ENCODE measurements at regions not wholly inside any gene's neighbourhood (a gene's known extent, or its start where the extent isn't known, plus 50 kb on each side); places are given as distances from the start of the nearest gene placed in this dataset.

DNA sequence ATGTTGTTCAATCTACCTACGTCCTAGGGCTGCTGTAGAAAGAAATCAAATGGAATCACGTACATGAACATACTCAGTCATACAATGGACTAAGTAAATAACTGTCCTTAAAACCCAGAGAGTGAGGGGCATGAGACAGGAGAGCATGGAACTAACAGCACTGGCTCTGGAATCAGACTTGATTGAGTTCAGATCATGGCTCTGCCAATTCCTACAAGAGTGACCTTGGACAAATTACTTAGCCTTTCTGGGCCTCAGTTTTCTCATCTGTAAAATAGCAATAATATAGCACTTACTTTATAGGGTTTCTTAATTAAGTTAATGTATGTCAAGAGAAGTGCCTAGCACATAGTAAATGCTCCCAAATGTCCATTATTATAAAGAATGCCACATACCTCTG lies 106.8 kb downstream of the HNRNPLL start:
- TF ChIP-seq, protein P1, sequence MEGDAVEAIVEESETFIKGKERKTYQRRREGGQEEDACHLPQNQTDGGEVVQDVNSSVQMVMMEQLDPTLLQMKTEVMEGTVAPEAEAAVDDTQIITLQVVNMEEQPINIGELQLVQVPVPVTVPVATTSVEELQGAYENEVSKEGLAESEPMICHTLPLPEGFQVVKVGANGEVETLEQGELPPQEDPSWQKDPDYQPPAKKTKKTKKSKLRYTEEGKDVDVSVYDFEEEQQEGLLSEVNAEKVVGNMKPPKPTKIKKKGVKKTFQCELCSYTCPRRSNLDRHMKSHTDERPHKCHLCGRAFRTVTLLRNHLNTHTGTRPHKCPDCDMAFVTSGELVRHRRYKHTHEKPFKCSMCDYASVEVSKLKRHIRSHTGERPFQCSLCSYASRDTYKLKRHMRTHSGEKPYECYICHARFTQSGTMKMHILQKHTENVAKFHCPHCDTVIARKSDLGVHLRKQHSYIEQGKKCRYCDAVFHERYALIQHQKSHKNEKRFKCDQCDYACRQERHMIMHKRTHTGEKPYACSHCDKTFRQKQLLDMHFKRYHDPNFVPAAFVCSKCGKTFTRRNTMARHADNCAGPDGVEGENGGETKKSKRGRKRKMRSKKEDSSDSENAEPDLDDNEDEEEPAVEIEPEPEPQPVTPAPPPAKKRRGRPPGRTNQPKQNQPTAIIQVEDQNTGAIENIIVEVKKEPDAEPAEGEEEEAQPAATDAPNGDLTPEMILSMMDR (IDR thresholded peaks at IDR 0.05; ENCODE audit: low read depth, low read length, missing control alignments) = no peak
- no peak overlapping the region for H3K4me3 ChIP-seq (replicated peaks; ENCODE audit: low read depth, low read length)
- no peak for DNase-seq (ENCODE audit: extremely low read depth, low read depth)

DNA sequence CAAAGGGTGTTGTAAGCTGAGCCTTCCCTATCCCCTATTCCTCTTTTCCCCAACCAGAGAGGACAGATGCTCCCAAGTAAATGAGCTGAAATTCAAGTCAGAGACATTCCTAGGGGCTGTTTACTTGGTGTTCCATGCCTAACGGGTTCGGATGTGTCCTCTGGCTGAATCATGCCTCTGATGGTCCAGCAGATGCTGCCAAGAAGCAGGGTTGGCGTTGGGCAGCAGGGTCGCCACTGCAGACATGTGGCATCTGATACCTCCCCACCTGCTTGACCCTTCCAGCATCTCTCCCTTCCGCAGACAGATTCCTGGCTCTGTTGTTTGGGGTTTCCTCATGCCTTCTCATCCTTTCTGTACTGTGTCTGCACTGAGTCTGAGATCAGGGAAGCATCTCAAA lies 108.3 kb downstream of the HNRNPLL start:
- TF ChIP-seq, protein P1 (IDR thresholded peaks at IDR 0.05; ENCODE audit: low read depth, low read length, missing control alignments) = no peak
- no peak for DNase-seq (ENCODE audit: extremely low read depth, low read depth)
- H3K4me3 ChIP-seq (replicated peaks; ENCODE audit: low read depth, low read length) = no peak overlapping the region

DNA sequence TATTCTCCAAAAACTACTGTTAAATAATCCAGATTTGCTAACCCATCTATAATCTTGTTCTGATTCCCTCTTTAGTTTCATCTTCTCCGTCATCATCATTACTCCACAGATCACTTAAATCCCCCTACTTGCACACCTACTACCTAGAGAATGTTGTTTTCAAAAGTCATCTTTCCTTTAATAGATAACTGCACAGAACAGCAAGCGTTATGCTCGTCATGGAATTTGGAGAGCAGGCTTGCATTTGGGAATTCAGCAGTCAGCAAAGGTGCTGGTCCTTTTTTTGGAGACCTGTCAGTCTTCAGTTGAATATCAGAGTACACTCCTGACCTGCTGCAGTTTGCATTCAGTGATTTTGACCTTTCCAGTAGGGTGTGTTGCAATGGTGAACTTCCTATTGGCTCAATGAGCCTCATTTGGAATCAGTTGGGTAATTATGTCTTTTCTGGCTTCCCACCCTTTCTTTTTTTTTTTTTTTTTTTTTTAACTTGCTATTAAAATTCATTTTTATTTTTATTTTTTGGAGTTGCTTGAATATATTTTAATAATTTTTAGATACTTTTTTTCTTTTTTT lies 110.6 kb downstream of the HNRNPLL start:
- no peak for DNase-seq (ENCODE audit: extremely low read depth, low read depth)
- TF ChIP-seq, protein P1 (IDR thresholded peaks at IDR 0.05; ENCODE audit: low read depth, low read length, missing control alignments) = no peak

GRCh38 chr2:38491436-38491835 lies 111.3 kb downstream of the HNRNPLL start:
- H3K4me3 ChIP-seq (replicated peaks; ENCODE audit: low read depth, low read length) = no peak overlapping the region
- no peak for DNase-seq (ENCODE audit: extremely low read depth, low read depth)
- TF ChIP-seq, protein P1 (IDR thresholded peaks at IDR 0.05; ENCODE audit: low read depth, low read length, missing control alignments) = no peak

More for the DNA sequence above, 110.6 kb downstream of the HNRNPLL start:
- H3K4me3 ChIP-seq (replicated peaks; ENCODE audit: low read depth, low read length) = no peak overlapping the region

DNA sequence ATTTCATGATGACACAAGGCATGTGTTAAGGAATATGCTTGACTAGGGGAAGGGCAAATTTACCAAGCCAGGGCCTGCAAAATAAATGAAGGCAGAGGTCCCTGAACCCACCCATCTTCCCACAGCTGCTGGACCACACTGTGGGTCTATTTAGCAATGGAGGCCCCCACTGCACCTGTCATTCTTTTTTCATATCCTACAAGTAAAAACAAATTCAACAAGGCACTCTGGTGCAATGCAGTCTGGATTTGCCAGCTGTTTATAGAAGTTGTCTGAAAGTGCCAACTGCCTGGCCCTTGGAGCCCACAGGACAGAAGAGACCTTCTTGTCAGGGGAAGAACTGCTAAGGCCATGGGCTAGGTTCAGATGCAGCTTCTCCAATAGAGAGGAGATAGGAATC lies 112.8 kb upstream of the ATL2 start:
- DNase-seq (ENCODE audit: extremely low read depth, low read depth) = no peak
- TF ChIP-seq, protein P1 (IDR thresholded peaks at IDR 0.05; ENCODE audit: low read depth, low read length, missing control alignments) = no peak
- no peak overlapping the region for H3K4me3 ChIP-seq (replicated peaks; ENCODE audit: low read depth, low read length)

DNA sequence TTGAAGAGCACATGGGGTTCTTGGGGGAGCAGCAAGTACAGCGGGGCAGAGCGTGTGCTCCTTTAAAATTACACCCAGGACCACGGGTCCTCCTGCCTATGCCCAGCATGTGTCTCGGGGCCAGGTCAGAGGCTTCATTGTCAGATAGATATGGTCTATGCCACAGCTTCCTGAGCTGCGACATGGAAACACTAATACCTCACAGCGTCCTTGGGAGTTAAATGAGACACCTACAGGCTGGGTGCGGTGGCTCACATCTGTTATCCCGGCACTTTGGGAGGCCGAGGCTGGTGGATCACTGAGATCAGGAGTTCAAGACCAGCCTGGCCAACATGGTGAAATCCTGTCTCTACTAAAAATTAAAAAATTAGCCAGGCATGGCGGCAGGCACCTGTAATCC lies 110.8 kb upstream of the ATL2 start:
- no peak overlapping the region for H3K4me3 ChIP-seq (replicated peaks; ENCODE audit: low read depth, low read length)
- TF ChIP-seq, protein P1 (IDR thresholded peaks at IDR 0.05; ENCODE audit: low read depth, low read length, missing control alignments) = no peak
- no peak for DNase-seq (ENCODE audit: extremely low read depth, low read depth)
